ENCODE measurements at regions not wholly inside any gene's neighbourhood (a gene's known extent, or its start where the extent isn't known, plus 50 kb on each side); places are given as distances from the start of the nearest gene placed in this dataset.

DNA sequence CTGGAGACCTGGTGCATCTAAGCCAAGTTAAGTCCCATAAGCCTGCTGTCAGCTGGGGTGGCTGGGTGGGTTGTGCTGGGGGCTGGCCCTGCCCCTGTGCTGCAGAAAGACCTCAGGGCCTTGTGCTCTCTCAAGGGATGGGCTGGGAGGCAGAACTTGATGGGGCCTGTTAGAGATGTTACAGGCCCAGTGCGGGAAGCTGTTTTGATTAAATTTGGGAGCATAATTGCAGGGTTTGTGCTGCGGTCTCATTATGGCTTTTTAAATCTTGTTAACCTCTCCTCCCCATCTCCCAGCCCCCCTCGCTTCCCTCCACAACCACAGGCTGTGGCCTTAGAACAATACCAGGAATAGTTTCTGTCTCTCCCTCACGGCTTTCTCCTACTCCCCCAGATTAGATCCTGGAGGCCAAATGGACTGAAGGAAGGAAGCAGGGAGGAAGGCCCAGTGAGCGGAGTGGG is 87.6 kb upstream of the TLE3 start:
- TF ChIP-seq, protein P1, sequence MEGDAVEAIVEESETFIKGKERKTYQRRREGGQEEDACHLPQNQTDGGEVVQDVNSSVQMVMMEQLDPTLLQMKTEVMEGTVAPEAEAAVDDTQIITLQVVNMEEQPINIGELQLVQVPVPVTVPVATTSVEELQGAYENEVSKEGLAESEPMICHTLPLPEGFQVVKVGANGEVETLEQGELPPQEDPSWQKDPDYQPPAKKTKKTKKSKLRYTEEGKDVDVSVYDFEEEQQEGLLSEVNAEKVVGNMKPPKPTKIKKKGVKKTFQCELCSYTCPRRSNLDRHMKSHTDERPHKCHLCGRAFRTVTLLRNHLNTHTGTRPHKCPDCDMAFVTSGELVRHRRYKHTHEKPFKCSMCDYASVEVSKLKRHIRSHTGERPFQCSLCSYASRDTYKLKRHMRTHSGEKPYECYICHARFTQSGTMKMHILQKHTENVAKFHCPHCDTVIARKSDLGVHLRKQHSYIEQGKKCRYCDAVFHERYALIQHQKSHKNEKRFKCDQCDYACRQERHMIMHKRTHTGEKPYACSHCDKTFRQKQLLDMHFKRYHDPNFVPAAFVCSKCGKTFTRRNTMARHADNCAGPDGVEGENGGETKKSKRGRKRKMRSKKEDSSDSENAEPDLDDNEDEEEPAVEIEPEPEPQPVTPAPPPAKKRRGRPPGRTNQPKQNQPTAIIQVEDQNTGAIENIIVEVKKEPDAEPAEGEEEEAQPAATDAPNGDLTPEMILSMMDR (IDR thresholded peaks at IDR 0.05; ENCODE audit: extremely low read depth, missing control alignments): no peak
- DNase-seq (ENCODE audit: low spot score): no peak

DNA sequence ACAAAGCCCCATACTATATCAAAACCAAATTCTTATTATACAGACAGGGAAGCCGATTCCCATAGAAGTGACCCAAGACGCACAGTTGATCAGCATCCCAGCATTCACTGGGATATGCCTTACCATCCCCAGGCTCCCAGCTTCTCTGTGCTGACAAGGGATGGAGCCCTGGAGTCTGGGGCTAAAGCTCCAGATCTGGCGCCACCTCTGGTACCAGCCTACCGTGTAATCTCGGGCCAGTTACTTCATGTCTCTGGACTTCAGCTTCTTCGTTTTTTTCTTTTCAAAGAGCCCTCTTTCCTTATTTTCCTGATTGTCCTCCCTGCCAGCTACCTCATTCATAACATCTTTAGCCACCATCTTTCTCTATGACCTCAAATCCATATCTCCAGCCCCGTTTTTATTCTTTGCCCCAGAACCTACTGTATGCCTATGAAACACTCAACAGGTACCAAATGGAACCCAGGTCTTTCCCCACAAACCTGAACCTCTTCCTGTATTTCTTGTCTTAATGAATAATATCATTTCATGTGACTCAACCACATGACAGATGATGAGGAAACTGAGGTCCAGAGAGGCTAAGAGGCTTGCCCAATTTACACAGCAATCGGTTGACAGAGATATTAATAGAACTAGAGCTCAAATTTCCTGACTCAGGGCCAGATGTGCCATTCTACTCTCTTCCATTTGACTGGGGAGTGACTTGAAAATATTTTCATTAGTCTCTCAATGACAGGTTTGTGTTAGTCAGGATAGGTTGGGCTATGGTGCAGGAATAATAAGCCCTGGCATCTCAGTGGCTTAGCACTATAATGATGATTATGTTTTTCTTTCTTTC is 85.4 kb upstream of the TLE3 start:
- TF ChIP-seq, protein P1 (IDR thresholded peaks at IDR 0.05; ENCODE audit: extremely low read depth, missing control alignments): no peak
- DNase-seq (ENCODE audit: low spot score): no peak

DNA sequence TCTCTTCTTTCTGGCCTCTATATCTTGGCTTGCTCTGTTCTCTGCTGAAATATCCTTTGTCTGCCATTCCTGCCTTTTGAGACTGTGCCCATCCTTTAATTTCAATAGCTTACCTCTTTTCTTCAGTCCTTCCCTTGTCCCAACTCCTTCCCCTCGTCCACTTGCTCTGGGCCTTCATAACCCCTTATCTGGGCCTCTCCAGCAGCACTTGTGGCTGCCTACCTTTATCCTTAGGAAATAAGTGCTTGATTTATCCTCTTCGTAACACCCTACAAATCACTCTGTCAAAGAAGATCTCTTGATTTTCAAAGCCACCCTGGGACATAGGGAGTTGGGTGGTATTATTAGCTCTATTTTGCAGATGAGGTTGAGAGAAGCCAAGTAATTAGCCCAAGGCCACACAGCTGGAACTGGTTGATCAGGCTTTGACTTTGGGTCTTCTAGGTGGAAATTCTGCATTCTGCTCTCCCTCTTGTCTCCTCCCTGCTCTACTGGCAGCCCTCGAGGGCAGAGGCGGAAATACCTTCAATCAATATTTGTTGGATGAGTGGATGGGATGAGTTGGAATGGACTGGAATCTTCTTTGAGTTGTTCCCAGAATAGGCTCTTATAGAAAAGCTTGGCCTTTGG is 84.0 kb upstream of the TLE3 start:
- no peak for DNase-seq (ENCODE audit: low spot score)

DNA sequence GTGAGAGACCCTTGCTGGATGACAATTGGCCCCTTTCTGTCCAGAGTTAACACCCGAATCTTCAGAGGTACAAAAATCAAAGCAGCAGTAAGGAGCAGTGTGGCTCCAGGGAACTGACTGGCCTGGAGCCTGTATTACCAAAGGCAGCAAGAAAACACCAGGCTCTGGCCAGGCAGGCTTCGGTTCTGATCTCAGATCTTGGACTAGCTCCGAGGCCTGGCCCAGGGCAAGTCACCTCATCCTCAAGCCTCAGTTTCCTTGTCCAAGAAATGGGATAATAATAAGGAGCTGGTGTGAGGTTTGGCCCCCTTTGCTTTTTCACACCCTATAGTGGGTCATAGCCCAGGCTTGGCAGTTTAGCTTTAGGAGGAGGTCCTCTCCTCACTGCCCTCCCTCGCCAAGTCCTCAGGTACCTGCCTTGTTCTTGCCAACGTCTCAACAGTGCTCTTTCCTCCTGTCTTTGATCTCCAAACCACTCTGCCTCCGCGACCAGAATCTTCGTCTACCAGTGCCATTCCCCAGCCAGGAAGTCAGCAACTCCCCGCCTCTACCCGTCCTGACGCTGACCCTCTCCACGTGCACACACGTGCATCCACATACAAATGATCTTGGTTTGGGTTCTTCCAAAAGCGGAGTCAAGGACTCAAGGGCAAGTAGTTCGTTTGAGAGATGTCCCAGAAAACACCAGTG is 82.6 kb upstream of the TLE3 start:
- TF ChIP-seq, protein P1 (IDR thresholded peaks at IDR 0.05; ENCODE audit: extremely low read depth, missing control alignments): no peak
- no peak for DNase-seq (ENCODE audit: low spot score)

More for the DNA sequence above, 84.0 kb upstream of the TLE3 start:
- TF ChIP-seq, protein P1 (IDR thresholded peaks at IDR 0.05; ENCODE audit: extremely low read depth, missing control alignments): no peak

DNA sequence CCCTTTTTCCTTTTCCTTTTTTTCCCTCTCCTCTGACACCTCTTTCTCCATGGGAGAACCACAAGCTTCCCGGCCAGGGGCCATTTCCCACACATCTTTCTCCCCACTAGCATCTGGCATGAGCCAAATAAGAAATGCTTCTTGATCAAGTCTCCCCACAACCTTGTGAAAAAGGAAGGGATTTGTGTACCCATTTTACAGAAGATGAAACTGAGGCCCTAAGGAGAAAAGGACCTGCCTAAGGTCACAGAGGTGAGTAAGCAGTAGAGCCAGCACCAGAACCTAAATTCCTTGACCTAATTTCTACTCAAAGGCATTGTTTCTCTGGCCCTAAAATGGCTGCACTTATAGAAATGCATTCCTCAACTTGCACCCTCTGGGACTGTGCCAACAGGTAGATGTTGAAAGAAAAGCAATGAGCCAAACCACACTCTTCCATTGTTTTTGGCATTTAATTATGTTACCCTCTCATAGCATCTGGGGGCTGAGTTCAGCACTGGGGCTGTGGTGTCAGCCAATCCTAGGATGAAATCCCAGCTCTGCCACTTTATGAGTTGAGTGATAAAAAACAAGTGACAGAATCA is 81.7 kb upstream of the TLE3 start:
- TF ChIP-seq, protein P1 (IDR thresholded peaks at IDR 0.05; ENCODE audit: extremely low read depth, missing control alignments): no peak
- DNase-seq (ENCODE audit: low spot score): no peak

DNA sequence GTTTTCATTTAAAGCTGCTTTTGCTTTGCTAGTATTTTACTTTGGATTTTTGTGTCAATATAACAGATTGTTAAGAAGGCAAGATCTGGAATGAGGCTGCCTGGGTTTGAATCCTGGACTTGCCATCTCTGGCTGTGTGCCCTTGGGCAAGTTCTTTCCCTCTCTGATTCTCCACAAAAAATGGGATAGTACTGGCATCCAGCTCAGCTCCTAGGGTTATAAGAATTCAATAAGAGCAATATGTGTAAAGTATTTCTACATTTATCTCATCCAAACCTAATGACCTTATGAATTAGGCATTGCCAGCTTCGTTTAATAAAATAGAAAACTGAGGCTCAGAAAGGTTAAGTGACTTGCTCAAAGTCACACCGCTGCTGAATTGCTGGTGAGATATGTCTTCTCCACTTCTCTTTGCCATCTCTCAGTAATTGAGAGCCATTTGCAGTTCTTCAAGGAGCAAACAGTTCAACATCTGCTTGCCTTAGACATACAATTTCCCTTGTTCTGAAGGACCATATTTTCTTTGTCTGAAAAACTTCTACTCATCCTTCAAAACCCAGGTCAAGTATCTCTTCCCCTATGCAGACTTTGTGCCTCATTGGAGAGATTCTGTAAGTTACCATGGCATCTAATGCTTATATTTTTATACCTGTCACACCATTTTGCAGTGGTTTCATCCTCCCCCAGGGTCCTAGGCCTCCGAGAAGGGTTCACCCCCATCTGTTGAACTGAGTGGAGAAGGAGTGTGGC is 80.8 kb upstream of the TLE3 start:
- no peak for DNase-seq (ENCODE audit: low spot score)
- TF ChIP-seq, protein P1 (IDR thresholded peaks at IDR 0.05; ENCODE audit: extremely low read depth, missing control alignments): no peak
